PC-3 (cell line): ENCODE measurements at regions not wholly inside any gene's neighbourhood (a gene's known extent, or its start where the extent isn't known, plus 50 kb on each side); places are given as distances from the start of the nearest gene placed in this dataset.

Experiments used
- CTCF ChIP-seq: fragments of 300-600 bp; sonication (generic); conservative IDR thresholded peaks from 2 replicates; pipeline ENCODE4 v1.5.1; 2017; ENCODE audit warnings: antibody characterized with exemption, low read depth, mild to moderate bottlenecking, low read length
- EZH2 ChIP-seq: fragments of 300-600 bp; sonication (generic); IDR thresholded peaks from one replicate; pipeline ENCODE4 v1.6.1; 2017; ENCODE audit warnings: antibody characterized with exemption, mild to moderate bottlenecking, low read length; ENCODE audit not compliant: unreplicated experiment

- TF ChIP-seq CTCF: no peak
- TF ChIP-seq EZH2: no peak
Measured at GRCh38 chr11:23113887-23114216, 253.6 kb upstream of the CCDC179 start.
